CD4-positive, alpha-beta T cell (primary cell): ENCODE measurements at regions not wholly inside any gene's neighbourhood (a gene's known extent, or its start where the extent isn't known, plus 50 kb on each side); places are given as distances from the start of the nearest gene placed in this dataset.

Experiments
- ATAC-seq: fragments of 200-7000 bp; cut with Tn5 transposase; one replicate; pipeline ENCODE4 v1.10.0; 2022; ENCODE audit warnings: mild to moderate bottlenecking; ENCODE audit not compliant: poor library complexity
- CTCF ChIA-PET: fragments of 350-600 bp; sonication (Branson Sonifier 250); formaldehyde crosslinking; loops from one replicate; lab custom pipeline; 2021; ENCODE audit warnings: antibody characterized with exemption, inconsistent platforms; lab: Charles Lee
- POLR2A ChIA-PET: fragments of 350-600 bp; sonication (Branson Sonifier 250); formaldehyde crosslinking; loops from one replicate; lab custom pipeline; 2021; ENCODE audit warnings: antibody characterized with exemption, inconsistent platforms; lab: Charles Lee
- DNase-seq, 14 experiments: peaks; one replicate each; pipeline ENCODE4 v3.0.0-alpha.2; 2013 to 2020; ENCODE audit warnings: mixed read lengths in 2 of 14
- H3K27ac ChIP-seq, 2 donors: one replicate each; pipeline versions ENCODE4 v1.5.1 to v1.7.0; 2013; ENCODE audit warnings: low read length in 2 of 2, low read depth in 1 of 2, mild to moderate bottlenecking in 1 of 2
- H3K27me3 ChIP-seq, 2 experiments: 1 replicate in 1 of 2; 2 replicates in 1 of 2; pipeline versions ENCODE4 v1.6.1 to v1.7.0; 2013; ENCODE audit warnings: low read length in 2 of 2, control low read depth in 1 of 2, mild to moderate bottlenecking in 1 of 2, moderate library complexity in 1 of 2; ENCODE audit not compliant: insufficient read depth in 2 of 2, control insufficient read depth in 1 of 2
- H3K36me3 ChIP-seq: one replicate; pipeline ENCODE4 v1.6.1; 2013; ENCODE audit warnings: low read length, control low read depth; ENCODE audit not compliant: insufficient read depth
- H3K4me1 ChIP-seq: one replicate; pipeline ENCODE4 v1.6.1; 2013; ENCODE audit warnings: low read length, control low read depth; ENCODE audit not compliant: insufficient read depth
- H3K4me3 ChIP-seq: one replicate; pipeline ENCODE4 v1.5.1; 2013; ENCODE audit warnings: mild to moderate bottlenecking, low read length, moderate library complexity
- H3K9me3 ChIP-seq, 2 experiments: 1 replicate in 1 of 2; 2 replicates in 1 of 2; pipeline versions ENCODE4 v1.6.1 to v1.7.0; 2013; ENCODE audit warnings: low read length in 2 of 2, mild to moderate bottlenecking in 2 of 2, control low read depth in 1 of 2, moderate library complexity in 1 of 2; ENCODE audit not compliant: control insufficient read depth in 1 of 2, insufficient read depth in 1 of 2
- H3K27ac Mint-ChIP-seq: one replicate; pipeline ENCODE4 v1.8.0; 2020; ENCODE audit warnings: mixed read lengths
- H3K27me3 Mint-ChIP-seq: one replicate; pipeline ENCODE4 v1.8.0; 2021; ENCODE audit warnings: mixed read lengths
- H3K36me3 Mint-ChIP-seq: one replicate; pipeline ENCODE4 v1.8.0; 2021; ENCODE audit warnings: low read depth, mixed read lengths
- H3K4me1 Mint-ChIP-seq: one replicate; pipeline ENCODE4 v1.8.0; 2021; ENCODE audit warnings: low read depth, mixed read lengths
- H3K4me3 Mint-ChIP-seq: one replicate; pipeline ENCODE4 v1.8.0; 2020; ENCODE audit warnings: mild to moderate bottlenecking, mixed read lengths
- H3K9me3 Mint-ChIP-seq: one replicate; pipeline ENCODE4 v1.8.0; 2020; ENCODE audit warnings: mixed read lengths
- CTCF ChIP-seq: fragments of 200-600 bp; IDR thresholded peaks from one replicate; pipeline ENCODE4 v1.8.0; 2022; ENCODE audit warnings: antibody characterized with exemption, mild to moderate bottlenecking
- intact Hi-C, 2 experiments: fragments of 100-400 bp; cut with DNase I in 1 of 2; cut with micrococcal nuclease in 1 of 2; formaldehyde crosslinking; loops; one replicate each; pipeline versions ENCODE4 v1.15.1 to v1.9.0; 2023 to 2025; cut with DNase I, micrococcal nuclease

GRCh38 chr14:66426451-66426850, 59.7 kb upstream of the CCDC196 start:
- H3K36me3 ChIP-seq = no peaks in the 10 kb centered on the region
- ChIA-PET CTCF (no interaction called here), POLR2A (no interaction called here)
- DNase-seq (no peak), ATAC-seq (no peak)
- Mint-ChIP-seq H3K9me3 (no peaks in the 10 kb centered on the region), H3K36me3 (no peaks in the 10 kb centered on the region), H3K4me3 (no peak overlapping the region), H3K4me1 (no peaks in the 10 kb centered on the region), H3K27me3 (no peaks in the 10 kb centered on the region), H3K27ac (no peak overlapping the region)
- no peak overlapping the region for H3K4me3 ChIP-seq
- TF ChIP-seq CTCF = no peak
- no peaks in the 10 kb centered on the region for H3K4me1 ChIP-seq
- intact Hi-C loops = no loop called here
- no peak overlapping the region for H3K27ac ChIP-seq
- H3K9me3 ChIP-seq = no peaks in the 10 kb centered on the region
- no peaks in the 10 kb centered on the region for H3K27me3 ChIP-seq

GRCh38 chr14:66432334-66432733, 53.8 kb upstream of the CCDC196 start:
- ChIA-PET POLR2A (no interaction called here), CTCF (no interaction called here)
- no peak overlapping the region for H3K4me3 Mint-ChIP-seq
- no peaks in the 10 kb centered on the region for H3K4me1 Mint-ChIP-seq
- TF ChIP-seq CTCF = no peak
- H3K27ac Mint-ChIP-seq = no peak overlapping the region
- peaks cover 3% of the 10 kb centered on the region for H3K36me3 Mint-ChIP-seq
- no peaks in the 10 kb centered on the region for H3K27me3 ChIP-seq
- no peak overlapping the region for H3K27ac ChIP-seq
- DNase-seq = no peak
- no peak for ATAC-seq
- no peaks in the 10 kb centered on the region for H3K36me3 ChIP-seq
- H3K4me3 ChIP-seq = no peak overlapping the region
- no peaks in the 10 kb centered on the region for H3K4me1 ChIP-seq
- H3K27me3 Mint-ChIP-seq = no peaks in the 10 kb centered on the region
- H3K9me3 Mint-ChIP-seq = peaks cover 3% of the 10 kb centered on the region
- intact Hi-C loops = no loop called here
- H3K9me3 ChIP-seq = no peaks in the 10 kb centered on the region

- no peaks in the 10 kb centered on the region for H3K36me3 ChIP-seq
- Mint-ChIP-seq H3K9me3 (peaks cover 6% of the 10 kb centered on the region), H3K4me3 (no peak overlapping the region), H3K36me3 (peaks cover 8% of the 10 kb centered on the region), H3K27ac (no peak overlapping the region), H3K4me1 (no peaks in the 10 kb centered on the region), H3K27me3 (no peaks in the 10 kb centered on the region)
- no peak overlapping the region for H3K27ac ChIP-seq
- H3K9me3 ChIP-seq = peaks cover 0 to 16% of the 10 kb centered on the region in 2 experiments
- CTCF ChIA-PET = no interaction called here
- TF ChIP-seq CTCF = no peak
- no peak for ATAC-seq
- no peak for DNase-seq
- intact Hi-C loops = no loop called here
- POLR2A ChIA-PET = no interaction called here
- no peak overlapping the region for H3K4me3 ChIP-seq
- no peaks in the 10 kb centered on the region for H3K4me1 ChIP-seq
- H3K27me3 ChIP-seq = no peaks in the 10 kb centered on the region
Measured at GRCh38 chr14:66434464-66434863, 51.7 kb upstream of the CCDC196 start.
